ENCODE measurements at regions not wholly inside any gene's neighbourhood (a gene's known extent, or its start where the extent isn't known, plus 50 kb on each side); places are given as distances from the start of the nearest gene placed in this dataset.
"Not testable (repeated sequence)": the region's sequence is repeated elsewhere in the genome, so short reads cannot be mapped to it uniquely, and the experiment has no call there.

DNA sequence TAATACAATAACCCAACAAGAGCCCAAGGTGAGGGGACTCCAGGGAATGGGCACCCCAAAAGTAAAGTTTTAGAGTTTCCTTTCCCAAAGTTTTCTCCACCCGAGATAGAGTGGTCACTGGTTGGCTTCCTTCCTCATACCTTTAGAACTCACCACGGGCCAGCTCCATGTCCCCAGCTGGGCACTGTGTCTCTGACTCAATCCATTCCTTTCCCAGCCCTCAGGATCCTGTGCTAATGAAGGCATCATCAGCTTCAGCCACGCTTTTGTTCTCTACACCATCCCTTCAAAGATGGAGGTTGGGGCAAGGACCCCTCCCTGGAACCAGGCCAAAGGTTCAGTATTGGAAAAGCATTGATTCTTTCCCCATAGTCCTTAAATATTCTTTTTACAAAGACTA, 59.8 kb upstream of the VASH1 start:
- Histone ChIP-seq H3K9me3 (no peaks in the 10 kb centered on the region), H3K27ac (no peak overlapping the region), H3K36me3 (no peaks in the 10 kb centered on the region), H3K4me3 (no peak overlapping the region), H3K27me3 (no peaks in the 10 kb centered on the region), H3K4me1 (no peaks in the 10 kb centered on the region)
- intact Hi-C loops (cut with DNase I), result no loop called here
- TF ChIP-seq, protein P1, sequence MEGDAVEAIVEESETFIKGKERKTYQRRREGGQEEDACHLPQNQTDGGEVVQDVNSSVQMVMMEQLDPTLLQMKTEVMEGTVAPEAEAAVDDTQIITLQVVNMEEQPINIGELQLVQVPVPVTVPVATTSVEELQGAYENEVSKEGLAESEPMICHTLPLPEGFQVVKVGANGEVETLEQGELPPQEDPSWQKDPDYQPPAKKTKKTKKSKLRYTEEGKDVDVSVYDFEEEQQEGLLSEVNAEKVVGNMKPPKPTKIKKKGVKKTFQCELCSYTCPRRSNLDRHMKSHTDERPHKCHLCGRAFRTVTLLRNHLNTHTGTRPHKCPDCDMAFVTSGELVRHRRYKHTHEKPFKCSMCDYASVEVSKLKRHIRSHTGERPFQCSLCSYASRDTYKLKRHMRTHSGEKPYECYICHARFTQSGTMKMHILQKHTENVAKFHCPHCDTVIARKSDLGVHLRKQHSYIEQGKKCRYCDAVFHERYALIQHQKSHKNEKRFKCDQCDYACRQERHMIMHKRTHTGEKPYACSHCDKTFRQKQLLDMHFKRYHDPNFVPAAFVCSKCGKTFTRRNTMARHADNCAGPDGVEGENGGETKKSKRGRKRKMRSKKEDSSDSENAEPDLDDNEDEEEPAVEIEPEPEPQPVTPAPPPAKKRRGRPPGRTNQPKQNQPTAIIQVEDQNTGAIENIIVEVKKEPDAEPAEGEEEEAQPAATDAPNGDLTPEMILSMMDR (IDR thresholded peaks at IDR 0.05), result no peak
- ATAC-seq (no peak), DNase-seq (no peak)

DNA sequence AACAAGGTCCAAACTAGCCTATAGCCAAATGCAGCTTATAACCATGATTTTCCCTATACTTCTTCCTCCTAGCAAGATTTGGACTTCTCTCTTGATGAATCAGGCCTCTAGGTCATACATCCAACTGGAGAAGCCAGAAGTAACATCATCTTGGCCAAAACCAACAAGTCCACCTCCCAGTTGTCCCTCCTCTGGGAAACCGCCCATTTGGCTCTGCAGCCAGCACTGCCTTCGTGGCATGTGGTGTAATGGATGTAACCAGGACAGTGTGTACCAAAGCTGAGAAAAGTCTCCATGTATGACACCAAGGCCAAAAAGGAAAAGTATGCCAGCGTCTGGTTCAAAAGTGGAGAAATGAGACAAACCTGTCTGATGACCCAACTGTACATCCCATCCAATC, 59.3 kb upstream of the VASH1 start:
- H3K27ac ChIP-seq, result no peak overlapping the region
- H3K4me1 ChIP-seq, result no peaks in the 10 kb centered on the region
- no peak overlapping the region for H3K4me3 ChIP-seq
- DNase-seq (no peak), ATAC-seq (no peak)
- no peaks in the 10 kb centered on the region for H3K9me3 ChIP-seq
- no peaks in the 10 kb centered on the region for H3K27me3 ChIP-seq
- intact Hi-C loops (cut with DNase I), result no loop called here
- no peaks in the 10 kb centered on the region for H3K36me3 ChIP-seq
- TF ChIP-seq, protein P1 (IDR thresholded peaks at IDR 0.05), result no peak

DNA sequence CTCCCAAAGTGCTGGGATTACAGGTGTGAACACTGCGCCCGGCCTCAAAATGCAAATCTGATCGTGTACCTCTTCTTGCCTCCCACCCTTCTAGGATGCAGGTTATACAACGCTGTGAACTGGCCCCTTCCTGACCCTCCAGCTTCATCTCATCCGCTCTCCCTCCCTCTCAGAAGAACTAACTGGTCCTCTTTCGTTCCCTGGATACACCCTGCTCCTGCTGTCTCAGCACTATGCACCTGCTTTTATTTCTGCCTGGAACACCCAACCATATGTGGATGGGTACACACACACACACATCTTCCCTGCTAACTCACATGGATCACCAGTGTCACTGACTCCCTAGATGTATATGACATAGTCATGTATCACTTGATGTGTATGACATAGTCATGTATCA, 56.1 kb upstream of the VASH1 start:
- H3K4me3 ChIP-seq, result no peak overlapping the region
- H3K36me3 ChIP-seq, result no peaks in the 10 kb centered on the region
- DNase-seq (no peak), ATAC-seq (no peak)
- no peak overlapping the region for H3K27ac ChIP-seq
- no peaks in the 10 kb centered on the region for H3K27me3 ChIP-seq
- no peaks in the 10 kb centered on the region for H3K9me3 ChIP-seq
- H3K4me1 ChIP-seq, result no peaks in the 10 kb centered on the region
- intact Hi-C loops (cut with DNase I), result no loop called here
- TF ChIP-seq, protein P1 (IDR thresholded peaks at IDR 0.05), result no peak

DNA sequence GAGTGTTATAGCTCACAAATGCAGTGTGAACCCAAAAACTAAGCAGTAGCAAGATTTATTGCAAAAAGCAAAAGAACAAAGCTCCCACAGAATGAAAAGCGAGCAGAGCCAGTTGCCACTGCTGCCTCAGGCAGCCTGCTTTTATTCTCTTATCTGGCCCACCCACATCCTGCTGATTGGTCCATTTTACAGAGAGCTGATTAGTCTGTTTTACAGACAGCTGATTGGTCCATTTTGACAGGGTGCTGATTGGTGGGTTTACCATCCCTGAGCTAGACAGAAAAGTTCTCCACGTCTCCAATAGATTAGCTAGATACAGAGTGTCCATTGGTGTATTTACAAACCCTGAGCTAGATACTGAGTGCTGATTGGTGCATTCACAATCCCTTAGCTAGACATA, 55.1 kb upstream of the VASH1 start:
- ATAC-seq; H3K27ac ChIP-seq; H3K36me3 ChIP-seq; H3K4me1 ChIP-seq; H3K4me3 ChIP-seq; DNase-seq; H3K27me3 ChIP-seq; intact Hi-C loops (cut with DNase I); H3K9me3 ChIP-seq: not testable (repeated sequence)

DNA sequence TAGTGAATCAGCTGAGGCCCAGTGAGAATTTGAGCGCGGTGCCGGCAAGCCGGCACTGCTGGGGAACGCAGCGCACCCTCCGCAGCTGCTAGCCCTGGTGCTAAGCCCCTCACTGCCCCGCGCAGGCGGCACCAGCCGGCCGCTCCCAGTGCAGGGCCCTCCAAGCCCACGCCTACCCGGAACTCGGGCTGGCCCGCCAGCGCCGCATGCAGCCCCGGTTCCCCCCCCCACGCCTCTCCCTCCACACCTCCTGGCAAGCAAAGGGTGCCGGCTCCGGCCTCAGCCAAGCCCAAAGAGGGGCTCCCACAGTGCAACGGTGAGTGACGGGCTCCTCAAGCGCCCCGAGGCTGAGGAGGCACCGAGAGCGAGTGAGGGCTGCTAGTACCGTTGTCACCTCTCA, 54.5 kb upstream of the VASH1 start:
- Histone ChIP-seq H3K27ac (no peak overlapping the region), H3K36me3 (no peaks in the 10 kb centered on the region), H3K4me1 (no peaks in the 10 kb centered on the region), H3K4me3 (no peak overlapping the region), H3K27me3 (no peaks in the 10 kb centered on the region), H3K9me3 (no peaks in the 10 kb centered on the region)
- ATAC-seq (no peak), DNase-seq (no peak)
- intact Hi-C loops (cut with DNase I), result no loop called here
- TF ChIP-seq, protein P1 (IDR thresholded peaks at IDR 0.05), result no peak

DNA sequence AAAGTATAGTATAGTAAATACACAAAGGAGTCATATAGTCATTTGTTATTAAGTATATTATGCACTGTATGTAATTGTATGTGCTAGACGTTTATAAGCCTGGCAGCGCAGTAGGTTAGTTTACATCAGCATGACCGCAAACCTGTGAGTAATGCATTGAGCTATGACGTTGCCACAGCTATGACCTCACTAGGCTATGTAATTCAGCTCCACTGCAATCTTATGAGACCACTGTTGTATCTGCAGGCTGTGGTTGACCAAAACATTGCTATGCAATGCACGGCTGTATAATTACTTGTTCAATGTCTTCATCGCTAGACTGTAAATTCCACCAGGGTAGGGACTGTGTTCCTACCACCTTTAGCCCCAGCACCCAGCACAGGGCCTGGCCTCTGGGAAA, 53.2 kb upstream of the VASH1 start:
- no peak overlapping the region for H3K4me3 ChIP-seq
- no peaks in the 10 kb centered on the region for H3K36me3 ChIP-seq
- no peak overlapping the region for H3K27ac ChIP-seq
- no peaks in the 10 kb centered on the region for H3K4me1 ChIP-seq
- ATAC-seq, result no peak
- no peaks in the 10 kb centered on the region for H3K9me3 ChIP-seq
- DNase-seq, result no peak
- no peaks in the 10 kb centered on the region for H3K27me3 ChIP-seq
- intact Hi-C loops (cut with DNase I), result no loop called here
- TF ChIP-seq, protein P1 (IDR thresholded peaks at IDR 0.05), result no peak
